Endothelial cell (in vitro differentiated cells): ENCODE measurements at regions not wholly inside any gene's neighbourhood (a gene's known extent, or its start where the extent isn't known, plus 50 kb on each side); places are given as distances from the start of the nearest gene placed in this dataset.
"Not testable (repeated sequence)": the region's sequence is repeated elsewhere in the genome, so short reads cannot be mapped to it uniquely, and the experiment has no call there.

Experiments
- DNase-seq: peaks from one replicate; pipeline ENCODE4 v3.0.0; 2021; ENCODE audit warnings: low spot score
- H3K27ac Mint-ChIP-seq: one replicate; pipeline ENCODE4 v1.8.0; 2021; ENCODE audit warnings: mixed read lengths, inconsistent platforms; ENCODE audit not compliant: unreplicated experiment
- H3K27me3 Mint-ChIP-seq: one replicate; pipeline ENCODE4 v1.8.0; 2021; ENCODE audit warnings: mild to moderate bottlenecking, moderate library complexity, mixed read lengths, inconsistent platforms; ENCODE audit not compliant: unreplicated experiment
- H3K36me3 Mint-ChIP-seq: one replicate; pipeline ENCODE4 v1.8.0; 2021; ENCODE audit warnings: mild to moderate bottlenecking, low read depth, mixed read lengths, inconsistent platforms; ENCODE audit not compliant: unreplicated experiment
- H3K4me1 Mint-ChIP-seq: one replicate; pipeline ENCODE4 v1.8.0; 2021; ENCODE audit warnings: mild to moderate bottlenecking, mixed read lengths, inconsistent platforms; ENCODE audit not compliant: unreplicated experiment
- H3K4me3 Mint-ChIP-seq: one replicate; pipeline ENCODE4 v1.8.0; 2021; ENCODE audit warnings: mild to moderate bottlenecking, mixed read lengths, inconsistent platforms; ENCODE audit not compliant: unreplicated experiment
- H3K9me3 Mint-ChIP-seq: one replicate; pipeline ENCODE4 v1.8.0; 2021; ENCODE audit warnings: mixed read lengths, inconsistent platforms; ENCODE audit not compliant: unreplicated experiment
- TF ChIP-seq, protein P1 (sequence below): fragments of 200-600 bp; sonication (generic); IDR thresholded peaks from one replicate; pipeline ENCODE4 v1.5.0; 2021; ENCODE audit warnings: antibody characterized with exemption; ENCODE audit not compliant: unreplicated experiment

DNA sequence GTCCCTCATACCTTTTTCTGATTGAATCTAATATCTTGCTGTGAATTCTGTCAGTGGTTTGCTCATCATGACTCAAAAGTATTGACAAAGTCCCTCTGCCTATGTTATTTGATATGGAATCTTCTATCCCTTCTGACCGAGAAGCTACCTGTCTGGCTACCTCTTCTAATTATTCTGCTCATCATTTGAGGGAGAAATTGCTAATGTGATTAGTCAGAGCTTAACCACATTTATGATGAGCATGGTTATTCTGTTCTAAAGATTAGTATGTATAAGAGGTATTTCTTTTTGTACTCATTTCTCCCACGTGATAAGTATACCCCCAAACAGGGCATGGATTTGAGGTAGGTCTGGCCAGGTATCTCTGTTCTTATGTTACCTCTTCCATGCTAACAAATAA lies 428.4 kb upstream of the KCNMB2 start:
- DNase-seq, result no peak
- H3K9me3 Mint-ChIP-seq, result no peaks in the 10 kb centered on the region
- TF ChIP-seq, protein P1, sequence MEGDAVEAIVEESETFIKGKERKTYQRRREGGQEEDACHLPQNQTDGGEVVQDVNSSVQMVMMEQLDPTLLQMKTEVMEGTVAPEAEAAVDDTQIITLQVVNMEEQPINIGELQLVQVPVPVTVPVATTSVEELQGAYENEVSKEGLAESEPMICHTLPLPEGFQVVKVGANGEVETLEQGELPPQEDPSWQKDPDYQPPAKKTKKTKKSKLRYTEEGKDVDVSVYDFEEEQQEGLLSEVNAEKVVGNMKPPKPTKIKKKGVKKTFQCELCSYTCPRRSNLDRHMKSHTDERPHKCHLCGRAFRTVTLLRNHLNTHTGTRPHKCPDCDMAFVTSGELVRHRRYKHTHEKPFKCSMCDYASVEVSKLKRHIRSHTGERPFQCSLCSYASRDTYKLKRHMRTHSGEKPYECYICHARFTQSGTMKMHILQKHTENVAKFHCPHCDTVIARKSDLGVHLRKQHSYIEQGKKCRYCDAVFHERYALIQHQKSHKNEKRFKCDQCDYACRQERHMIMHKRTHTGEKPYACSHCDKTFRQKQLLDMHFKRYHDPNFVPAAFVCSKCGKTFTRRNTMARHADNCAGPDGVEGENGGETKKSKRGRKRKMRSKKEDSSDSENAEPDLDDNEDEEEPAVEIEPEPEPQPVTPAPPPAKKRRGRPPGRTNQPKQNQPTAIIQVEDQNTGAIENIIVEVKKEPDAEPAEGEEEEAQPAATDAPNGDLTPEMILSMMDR, result no peak
- H3K27me3 Mint-ChIP-seq, result peaks cover 1% of the 10 kb centered on the region
- no peak overlapping the region for H3K27ac Mint-ChIP-seq
- H3K4me3 Mint-ChIP-seq, result no peak overlapping the region
- no peaks in the 10 kb centered on the region for H3K4me1 Mint-ChIP-seq
- H3K36me3 Mint-ChIP-seq, result no peaks in the 10 kb centered on the region

DNA sequence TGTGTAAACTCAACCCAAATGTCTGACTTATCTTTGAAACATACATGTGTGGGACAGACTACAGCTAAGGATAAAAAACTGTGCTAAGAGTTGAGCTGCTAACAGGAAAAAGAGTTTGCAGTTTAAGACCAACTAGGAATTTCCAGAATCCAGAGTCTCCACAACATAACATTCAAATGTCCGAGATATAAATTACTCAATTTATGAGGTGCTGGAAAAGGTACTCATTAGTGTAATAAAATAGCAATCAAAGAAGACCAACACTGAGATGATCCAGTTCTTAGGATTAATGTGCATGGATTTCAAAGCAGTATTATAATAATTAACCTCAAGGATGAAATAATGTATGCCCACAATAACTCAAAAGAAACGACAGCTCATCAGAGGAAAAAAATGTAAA lies 426.5 kb upstream of the KCNMB2 start:
- H3K27me3 Mint-ChIP-seq, result peaks cover 1% of the 10 kb centered on the region
- TF ChIP-seq, protein P1, result no peak
- no peak overlapping the region for H3K4me3 Mint-ChIP-seq
- DNase-seq, result no peak
- H3K36me3 Mint-ChIP-seq, result no peaks in the 10 kb centered on the region
- H3K27ac Mint-ChIP-seq, result no peak overlapping the region
- no peaks in the 10 kb centered on the region for H3K4me1 Mint-ChIP-seq
- H3K9me3 Mint-ChIP-seq, result no peaks in the 10 kb centered on the region

DNA sequence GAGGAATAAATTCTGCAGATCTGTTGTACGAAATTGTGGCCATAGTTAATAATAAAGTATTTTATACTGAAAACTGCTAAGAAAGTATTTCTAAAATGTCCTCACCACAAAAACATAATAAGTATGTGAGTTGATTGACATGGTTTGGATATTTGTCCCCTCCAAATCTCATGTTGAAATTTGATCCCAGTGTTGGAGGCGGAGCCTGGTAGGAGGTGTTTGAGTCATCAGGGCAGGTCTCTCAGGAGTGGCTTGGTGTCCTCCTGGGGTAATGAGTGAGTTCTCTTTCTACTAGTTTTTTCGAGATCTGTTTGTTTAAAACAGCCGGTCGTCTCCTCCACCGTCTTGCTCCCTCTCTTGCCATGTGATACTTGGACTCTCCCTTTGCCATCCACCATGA lies 424.1 kb upstream of the KCNMB2 start:
- Mint-ChIP-seq H3K4me1 (no peaks in the 10 kb centered on the region), H3K27ac (no peak overlapping the region), H3K9me3 (no peaks in the 10 kb centered on the region), H3K4me3 (no peak overlapping the region), H3K27me3 (peaks cover 1% of the 10 kb centered on the region), H3K36me3 (no peaks in the 10 kb centered on the region)
- no peak for DNase-seq
- TF ChIP-seq, protein P1, result no peak

DNA sequence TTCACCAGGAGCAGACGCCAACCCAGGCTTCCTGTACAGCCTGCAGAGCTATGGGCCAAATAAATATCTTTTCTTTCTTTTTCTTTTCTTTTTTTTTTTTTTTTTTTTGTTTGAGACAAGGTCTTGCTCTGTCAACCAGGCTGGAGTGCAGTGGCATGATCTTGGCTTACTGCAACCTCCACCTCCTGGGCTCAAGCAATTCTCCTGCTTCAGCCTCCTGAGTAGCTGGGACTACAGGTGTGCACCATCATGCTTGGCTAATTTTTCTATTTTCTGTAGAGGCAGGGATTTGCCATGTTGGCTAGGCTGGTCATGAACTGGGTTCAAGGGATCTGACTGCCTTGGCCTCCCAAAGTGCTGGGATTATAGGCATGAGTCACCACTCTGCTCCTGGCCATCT lies 423.7 kb upstream of the KCNMB2 start:
- not testable (repeated sequence) for H3K27ac Mint-ChIP-seq, H3K4me1 Mint-ChIP-seq, H3K36me3 Mint-ChIP-seq, H3K27me3 Mint-ChIP-seq, DNase-seq, H3K4me3 Mint-ChIP-seq, H3K9me3 Mint-ChIP-seq

DNA sequence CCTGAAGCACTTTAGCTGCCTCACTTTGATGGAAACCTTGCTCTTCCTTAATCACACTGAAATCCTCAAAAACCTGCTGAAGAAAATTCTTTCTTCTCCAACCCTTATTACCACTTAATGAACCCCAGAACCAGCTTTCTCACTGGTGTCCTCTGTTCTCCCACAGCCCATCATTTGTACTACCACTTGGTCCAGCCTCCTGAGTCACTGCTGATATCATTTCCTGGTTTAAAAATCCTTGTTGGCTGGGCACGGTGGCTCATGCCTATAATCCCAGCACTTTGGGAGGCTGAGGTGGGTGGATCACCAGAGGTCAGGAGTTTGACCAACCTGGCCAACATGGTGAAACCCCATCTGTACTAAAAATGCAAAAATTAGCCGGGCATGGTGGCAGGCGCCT lies 418.6 kb upstream of the KCNMB2 start:
- TF ChIP-seq, protein P1, result no peak
- Mint-ChIP-seq H3K36me3 (no peaks in the 10 kb centered on the region), H3K27me3 (peaks cover 1% of the 10 kb centered on the region), H3K4me1 (no peaks in the 10 kb centered on the region), H3K27ac (no peak overlapping the region), H3K9me3 (no peaks in the 10 kb centered on the region), H3K4me3 (no peak overlapping the region)
- DNase-seq, result no peak

DNA sequence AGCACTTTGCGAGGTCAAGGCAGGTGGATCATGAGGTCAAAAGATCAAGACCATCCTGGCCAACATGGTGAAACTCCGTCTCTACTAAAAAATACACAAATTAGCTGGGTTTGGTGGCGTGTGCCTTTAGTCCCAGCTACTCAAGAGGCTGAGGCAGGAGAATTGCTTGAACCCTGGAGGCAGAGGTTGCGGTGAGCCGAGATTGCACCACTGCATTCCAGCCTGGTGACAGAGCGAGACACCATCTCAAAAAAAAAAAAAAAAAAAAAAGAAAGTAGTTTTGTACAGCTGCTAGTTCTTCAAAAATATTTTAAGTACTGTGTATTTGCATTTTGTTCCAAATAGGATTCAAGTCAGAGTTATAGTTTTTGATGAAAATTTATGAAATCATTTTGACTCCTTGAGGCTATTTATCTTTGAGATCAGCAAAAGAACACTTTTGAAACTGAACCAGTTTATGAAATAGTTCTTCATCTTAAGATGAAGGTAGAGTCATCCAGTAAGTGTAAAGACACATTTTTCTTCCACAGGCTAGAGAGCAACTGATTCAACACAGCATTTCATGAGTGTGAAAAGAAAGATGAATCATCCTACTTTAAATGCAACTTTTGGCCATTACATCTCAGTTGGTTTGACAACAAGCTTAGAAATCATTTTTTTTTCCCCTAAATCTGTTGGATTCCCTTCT lies 416.5 kb upstream of the KCNMB2 start:
- H3K36me3 Mint-ChIP-seq, DNase-seq, H3K9me3 Mint-ChIP-seq, H3K4me1 Mint-ChIP-seq, H3K27ac Mint-ChIP-seq, H3K4me3 Mint-ChIP-seq, H3K27me3 Mint-ChIP-seq: not testable (repeated sequence)
